ENCODE measurements at regions not wholly inside any gene's neighbourhood (a gene's known extent, or its start where the extent isn't known, plus 50 kb on each side); places are given as distances from the start of the nearest gene placed in this dataset.

DNA sequence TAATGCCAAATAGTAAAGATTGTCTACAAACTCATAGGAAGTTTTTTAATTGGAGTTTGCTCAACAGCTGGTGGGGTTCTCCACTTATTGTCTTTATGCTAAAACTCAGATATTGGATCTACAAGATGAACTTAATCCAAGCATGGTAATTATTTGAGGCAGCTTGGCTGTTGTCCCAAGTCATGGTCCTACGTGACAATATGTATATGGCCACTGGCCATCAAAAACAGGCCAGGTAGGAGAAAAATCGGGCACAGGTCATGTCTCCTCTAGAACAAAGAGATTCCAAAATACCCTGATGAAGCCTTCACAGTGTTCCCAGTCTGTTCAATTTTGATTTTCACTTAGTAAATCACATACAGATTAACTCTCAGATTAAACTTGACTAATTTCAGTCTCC lies 606.4 kb downstream of the TNS3 start:
- no peak for DNase-seq

DNA sequence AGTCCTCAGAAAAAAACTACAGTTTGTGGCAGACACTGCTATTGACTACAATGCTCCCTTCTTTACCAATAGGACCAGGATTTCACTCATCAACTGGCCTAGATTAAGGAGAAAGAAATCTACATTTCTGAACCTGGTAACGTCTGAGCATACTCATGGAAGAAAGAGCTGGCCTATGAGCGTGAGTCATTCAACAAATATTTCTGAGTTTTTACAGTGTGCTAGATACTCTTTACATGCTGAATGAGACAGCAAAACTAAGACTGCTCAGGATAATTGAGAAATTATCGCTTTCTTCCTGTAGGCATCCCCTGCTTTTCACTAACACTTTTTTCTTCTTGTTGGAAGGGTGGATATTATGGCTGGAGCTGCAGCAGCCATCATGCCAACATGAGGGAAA lies 609.7 kb downstream of the TNS3 start:
- DNase-seq, result no peak

DNA sequence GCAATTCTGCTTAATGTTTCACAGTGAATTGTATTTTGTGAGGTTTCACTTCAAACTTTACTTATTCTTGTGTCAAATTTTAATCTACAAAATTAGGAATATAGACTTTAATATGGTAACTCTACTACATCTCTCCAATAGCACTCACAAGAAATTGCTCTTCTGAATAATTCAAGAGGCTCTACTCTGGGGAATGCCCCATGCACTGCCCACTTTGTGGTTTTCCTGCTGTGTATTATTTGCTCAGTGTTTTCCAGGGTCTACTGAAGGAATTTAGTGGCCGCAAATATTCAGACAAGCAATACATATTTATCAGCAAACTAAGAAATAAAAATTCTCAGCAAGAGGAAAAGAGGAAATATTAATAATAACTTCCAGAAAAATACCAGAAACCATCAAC lies 611.4 kb downstream of the TNS3 start:
- no peak for DNase-seq

DNA sequence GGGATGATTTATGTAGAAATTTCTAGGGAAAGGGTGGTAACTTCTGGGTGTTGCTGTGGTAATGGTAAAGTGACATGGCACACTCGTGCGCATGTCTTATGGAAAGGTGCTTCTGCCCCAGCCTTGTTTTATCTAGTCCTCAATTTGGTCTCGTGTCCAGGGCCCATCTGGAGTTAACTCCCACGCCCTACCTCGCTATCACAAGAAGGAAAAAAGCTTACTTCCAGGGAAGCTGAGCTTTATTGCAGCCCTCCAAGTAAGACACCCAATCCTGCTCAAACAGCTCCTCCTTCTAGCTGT lies 611.8 kb downstream of the TNS3 start:
- DNase-seq, result no peak

DNA sequence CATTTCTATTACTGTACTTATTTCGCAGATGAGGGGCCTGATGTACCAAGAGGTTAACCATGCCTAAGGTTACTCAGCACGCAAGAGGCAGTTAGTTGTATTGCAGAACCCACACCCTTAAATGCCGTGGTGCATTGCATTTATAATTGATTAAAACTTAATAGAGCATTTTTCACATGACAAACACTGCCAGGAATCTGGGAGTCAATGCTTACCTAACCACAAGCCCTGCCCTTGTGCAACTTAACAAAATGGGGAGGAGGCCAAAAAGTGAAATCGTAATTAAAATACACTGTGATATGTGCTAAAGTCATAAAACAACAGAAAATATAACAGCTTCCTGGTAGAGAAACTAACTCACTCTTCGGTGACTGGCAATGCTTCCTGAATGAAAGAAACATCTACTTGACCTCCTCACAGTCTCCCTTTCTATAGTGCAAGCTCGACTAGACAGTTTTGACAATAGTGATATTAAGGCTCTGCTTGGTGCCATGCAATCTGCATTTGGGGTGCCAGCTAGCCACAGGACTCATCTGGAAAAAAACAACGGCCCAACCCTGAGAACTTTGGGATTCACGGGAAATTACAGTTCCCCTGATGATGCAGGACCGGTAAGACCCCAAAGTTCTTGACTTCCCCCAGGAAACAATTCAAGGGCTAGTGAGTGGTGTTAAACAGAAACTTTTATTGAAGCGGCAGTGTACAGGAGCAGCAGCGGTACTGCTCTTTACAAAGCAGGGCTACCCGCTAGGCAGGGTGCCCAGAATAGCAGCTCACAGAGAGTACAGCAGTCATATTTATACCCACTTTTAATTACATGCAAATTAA lies 612.4 kb downstream of the TNS3 start:
- no peak for DNase-seq

DNA sequence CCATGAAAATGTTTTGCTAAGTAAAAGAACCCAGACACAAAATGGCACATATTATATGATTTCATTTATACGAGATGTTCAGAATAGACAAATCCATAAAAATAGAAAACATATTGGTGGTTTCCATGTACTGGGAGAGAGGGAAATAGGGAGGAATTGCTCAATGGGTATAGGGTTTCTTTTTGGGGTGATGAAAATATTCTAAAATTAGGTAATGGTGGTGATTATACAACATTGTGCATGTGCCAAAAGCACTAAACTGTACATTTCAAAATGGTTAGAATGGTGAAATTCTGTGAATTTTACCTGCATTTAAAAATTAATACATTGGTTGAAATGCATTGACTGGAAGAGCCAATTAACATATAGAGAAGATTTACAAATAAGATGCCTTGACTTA lies 613.9 kb downstream of the TNS3 start:
- no peak for DNase-seq

DNA sequence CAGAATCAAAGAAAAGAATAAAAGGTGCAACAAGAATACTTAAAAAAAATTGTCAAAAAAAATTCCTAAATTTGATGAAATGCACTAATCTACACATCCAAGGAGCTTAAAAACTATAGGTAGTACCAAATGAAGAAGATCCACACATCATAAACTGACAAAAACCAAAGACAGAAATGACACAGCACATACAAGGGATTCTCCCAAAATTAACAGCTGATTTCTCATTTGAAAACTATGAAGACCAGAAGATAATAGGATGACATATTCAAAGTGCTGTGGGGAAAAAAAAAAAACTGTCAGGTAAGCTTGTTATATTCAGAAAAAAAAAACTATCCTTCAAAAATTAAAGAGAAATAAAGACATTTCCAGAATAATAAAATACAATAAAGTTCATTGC lies 618.2 kb downstream of the TNS3 start:
- DNase-seq, result no peak

DNA sequence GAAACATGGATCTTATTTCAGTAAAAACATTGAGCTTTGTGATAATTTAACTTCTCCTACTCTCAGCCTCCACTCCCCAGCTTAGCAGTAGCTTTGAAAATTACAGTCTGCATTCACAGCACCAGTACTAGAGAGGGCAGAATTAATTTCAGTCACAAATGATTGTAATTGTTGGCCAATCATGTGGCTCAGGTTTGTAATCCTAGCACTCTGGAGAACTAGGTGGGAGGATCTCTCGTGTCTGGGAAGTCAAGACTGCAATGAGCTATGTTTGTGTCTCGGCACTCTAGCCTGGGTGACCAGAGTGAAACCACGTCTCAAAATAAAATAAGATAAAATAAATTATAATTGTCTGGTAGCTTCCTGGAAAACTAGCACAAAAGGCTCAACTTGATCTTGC lies 620.9 kb downstream of the TNS3 start:
- DNase-seq, result no peak

DNA sequence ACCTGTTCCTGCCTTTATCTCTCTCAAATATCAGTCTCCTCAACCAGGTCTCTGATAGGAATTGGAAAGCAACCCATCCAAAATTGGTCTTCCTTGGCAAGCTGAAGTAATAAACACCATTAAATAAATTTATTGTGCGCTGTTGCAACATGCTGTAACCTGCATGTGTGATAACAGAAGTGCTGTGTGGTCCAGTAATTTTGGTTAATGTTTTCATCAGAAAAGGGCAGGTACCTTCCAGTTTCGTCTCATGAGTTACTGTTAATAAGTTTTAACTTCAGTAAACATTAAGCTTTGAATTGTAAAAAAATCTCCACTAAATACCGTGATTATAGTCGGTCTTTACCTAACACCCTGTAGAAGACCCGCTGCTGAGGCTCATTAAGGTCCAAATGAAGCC lies 624.7 kb downstream of the TNS3 start:
- no peak for DNase-seq

DNA sequence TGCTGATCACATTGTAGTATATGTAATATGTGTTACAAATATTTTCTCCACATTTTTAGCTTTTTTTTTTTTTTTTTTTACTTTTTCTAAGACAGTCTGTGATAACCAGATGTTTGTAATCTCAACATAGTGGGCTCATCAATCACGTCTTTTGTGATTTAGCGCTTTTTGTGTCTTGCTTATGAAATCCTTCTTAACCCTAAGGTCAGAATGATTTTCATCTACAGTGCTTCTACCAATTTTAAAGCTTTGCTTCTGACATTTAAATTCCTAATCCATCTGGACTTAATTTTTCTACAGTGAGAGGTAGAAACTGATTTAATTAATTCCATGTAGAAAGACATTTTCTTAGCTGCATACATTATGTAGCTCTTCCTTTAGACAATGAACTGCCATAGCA lies 626.4 kb downstream of the TNS3 start:
- no peak for DNase-seq

DNA sequence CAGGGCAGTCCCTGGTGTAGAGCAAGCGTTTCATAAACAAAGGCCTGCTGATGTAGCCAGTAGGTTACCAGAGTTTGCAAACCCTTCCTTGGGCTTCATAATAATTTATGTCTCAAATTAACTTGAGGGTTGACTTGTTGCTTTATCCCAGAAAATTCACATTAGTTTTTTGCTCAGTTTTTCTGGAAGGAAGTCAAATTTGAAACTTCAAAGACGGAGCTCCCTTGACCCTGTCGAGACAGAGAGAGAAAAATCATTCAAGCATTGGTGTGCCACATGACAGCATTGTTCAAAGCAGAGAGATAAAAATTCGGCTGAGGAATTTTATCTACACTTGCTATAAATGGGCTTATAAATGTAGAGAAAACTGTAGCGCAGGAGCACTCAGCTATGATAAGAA lies 627.7 kb downstream of the TNS3 start:
- DNase-seq, result no peak

DNA sequence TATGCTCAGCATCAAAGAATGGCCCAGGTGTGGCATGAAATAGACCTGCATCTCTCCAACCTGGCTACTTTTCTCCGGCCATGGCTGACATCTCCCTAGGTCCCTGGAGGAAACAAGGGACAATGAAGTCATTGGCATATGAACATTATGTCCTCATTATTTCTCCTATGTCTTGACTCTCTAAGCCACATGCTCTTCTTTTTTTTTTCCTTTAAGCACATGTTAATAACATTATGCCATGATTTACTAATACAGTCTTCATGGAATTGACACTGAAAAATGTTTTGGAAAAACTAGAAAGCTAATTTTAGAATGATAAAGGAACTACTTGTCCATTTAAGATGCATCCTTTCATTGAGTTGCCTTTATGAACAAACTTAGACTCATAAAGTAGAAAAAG lies 628.9 kb downstream of the TNS3 start:
- no peak for DNase-seq

DNA sequence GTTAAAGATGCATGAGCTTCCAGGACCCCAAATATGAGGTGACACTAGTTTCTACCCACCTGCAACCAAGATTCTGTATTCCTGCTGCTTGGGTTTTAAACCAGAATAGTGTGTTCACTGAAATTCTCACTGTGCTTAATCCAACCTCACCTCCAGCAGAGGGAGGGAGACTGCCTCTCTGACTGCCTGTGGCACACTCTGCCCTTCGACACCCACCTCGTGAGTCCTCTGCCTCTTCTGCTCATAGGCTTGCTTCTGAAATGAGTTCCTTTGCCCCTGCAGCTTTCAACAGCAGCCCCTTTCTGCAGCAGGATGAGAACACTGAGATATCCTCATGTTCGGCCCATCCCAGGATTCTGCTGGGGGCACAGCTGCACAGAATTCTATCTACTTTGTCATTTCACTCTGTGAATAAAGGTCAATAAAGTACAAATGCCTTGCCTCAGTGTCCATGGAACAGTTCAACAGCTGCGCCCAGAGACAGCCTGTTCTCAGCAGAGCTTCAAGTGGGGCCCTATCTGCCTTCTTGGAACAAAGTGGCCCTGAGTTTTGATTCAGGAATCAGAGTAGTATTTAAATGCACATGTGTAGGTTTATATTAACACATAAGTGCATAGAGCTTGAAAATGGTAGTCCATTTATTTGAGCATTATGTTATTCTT lies 632.5 kb downstream of the TNS3 start:
- no peak for DNase-seq

DNA sequence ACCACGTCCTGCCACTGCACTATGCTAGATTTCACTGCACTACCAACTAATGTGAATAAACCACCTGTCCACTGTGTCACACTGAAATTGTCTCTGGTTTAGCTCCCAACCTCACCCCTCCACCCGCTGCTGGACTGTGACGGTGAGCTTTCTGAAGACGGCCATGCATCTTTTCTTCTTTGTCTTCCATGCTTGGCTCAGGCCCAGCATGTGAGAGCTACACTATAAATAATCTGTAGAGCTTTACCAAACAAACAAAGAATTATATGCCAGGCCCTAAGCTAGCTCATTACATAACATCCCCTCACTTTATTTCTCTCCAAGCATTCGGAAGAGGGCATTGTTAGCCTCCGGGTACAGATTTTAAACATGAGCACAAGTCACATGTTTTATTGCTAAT lies 633.2 kb downstream of the TNS3 start:
- DNase-seq, result no peak

DNA sequence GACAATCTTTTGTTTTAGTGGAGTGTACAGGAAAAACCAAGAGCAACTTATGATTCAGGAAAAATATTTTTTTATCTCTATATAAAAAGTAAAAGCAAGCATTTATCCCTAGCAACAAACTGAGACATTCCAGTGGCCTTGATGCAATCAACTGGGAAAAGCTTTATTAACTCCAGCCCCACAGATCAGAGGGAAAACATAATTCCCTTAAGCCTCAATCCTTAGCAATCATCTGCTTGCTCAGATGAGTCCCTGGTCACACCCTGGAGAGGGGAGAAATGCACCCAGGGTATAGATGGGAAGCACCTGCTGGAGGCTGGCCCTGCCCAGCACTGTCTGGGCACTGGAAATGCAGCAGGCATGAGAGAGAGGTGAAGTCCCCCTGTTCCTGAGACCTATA lies 636.6 kb downstream of the TNS3 start:
- no peak for DNase-seq

DNA sequence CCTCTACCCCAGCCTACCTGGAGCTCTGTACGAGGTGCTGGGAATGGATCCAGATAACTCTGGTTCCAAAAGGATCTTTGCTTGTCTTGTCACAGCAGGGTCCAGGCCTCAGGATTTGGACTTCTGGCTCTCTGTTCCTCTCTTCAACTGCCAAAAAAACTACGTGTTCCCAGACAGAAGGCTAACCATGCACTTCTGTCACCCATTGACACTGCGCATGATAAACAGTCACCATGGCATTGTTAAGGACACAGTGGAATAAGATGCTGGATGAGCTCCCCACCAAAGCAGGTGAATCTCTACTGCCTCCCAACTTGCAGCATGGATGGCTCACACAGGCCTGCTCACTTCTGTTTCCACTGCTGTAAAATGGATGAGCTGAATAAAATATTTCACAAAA lies 637.9 kb downstream of the TNS3 start:
- no peak for DNase-seq

DNA sequence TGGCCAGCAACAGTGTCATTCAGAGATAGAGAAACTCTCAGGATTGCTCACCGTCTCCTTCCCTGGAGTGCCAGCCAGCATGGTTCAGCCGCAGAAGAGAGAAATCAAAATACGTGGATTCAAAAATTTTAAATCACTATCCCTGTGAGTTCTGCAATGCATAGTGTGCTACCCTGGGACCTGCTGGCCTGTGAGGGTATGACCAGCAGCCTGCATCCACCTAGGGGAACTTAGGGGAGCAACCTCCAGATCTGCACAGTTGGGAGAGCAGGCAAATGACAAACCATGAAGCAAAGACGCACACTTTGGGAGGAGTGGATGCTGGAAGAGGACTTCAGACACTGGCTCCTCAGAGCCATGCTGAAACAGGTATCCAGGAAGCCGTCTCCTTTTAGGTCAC lies 639.3 kb downstream of the TNS3 start:
- no peak for DNase-seq

DNA sequence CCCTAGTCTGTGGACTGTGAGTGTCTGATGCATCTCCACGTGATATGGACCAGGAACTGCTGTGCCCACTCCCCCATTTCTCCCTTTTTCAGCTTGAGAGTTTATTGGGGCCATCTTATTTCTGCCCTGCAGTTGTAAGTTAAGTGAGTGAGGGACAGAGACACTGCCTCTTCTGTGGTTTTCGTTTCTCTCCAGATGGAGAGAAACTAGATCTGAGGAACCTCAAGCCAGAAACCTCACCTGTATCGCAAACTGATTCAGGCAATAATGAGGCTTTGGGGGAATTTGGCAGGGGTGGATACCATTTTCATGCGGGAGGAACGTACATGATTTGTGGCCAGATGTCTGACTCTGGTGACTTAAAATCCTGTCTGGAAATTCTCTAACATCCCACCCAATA lies 641.7 kb downstream of the TNS3 start:
- DNase-seq, result no peak

DNA sequence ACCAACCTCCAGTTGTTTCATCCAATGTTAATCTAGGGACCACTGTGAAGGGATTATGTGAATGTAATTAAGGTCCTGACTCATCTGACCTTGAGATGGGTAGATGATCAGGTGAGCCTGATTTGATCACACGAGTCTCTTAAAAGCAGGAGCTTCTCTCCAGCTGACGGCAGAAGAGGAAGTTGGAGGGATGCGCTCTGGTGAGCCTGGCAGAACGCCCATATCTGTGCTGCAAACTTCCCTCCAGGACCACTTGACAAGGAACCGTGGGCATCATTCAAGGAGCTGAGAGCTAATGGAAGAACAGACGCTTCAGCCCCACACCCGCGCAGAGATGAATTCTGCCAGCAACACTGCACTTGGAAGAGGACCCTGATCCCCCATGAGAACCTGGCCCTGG lies 642.4 kb downstream of the TNS3 start:
- DNase-seq, result no peak

DNA sequence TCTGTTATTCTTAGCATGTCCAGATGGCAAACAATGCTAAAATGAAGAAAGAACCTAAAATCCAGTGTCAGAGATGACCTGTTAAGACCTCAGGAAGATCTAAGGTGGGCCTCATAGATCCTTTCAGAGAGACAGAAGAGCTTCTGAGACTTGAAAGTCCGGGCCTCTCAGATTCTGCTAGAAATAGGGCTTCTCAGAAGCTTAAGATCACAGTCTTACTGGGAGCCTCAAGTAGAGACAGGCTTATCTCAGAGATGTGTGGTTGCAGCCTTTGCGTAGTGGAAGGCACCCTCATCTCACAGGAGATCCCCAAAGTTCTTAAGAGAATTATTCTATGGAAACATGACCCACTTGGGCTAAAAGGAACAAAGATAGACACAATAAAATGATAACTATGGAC lies 642.8 kb downstream of the TNS3 start:
- DNase-seq, result no peak

DNA sequence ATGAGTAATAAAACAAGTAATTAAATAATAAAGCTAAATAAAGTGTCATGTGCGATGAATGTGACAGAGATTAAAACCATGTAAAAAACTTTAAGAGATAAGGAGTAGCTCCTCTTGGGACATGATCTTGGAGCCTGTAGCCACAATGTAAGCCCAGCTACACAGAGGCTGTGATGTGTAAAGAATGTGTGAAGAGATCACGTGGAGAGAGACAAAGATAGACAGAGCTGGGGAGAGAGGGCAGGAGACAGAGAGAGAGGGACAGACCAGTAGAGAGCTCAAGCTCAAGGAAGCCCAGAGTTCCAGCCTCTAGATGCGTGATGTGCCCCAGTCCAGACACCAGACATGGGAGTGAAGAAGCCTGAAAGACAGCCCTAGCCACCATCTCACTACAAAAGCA lies 644.1 kb downstream of the TNS3 start:
- no peak for DNase-seq

DNA sequence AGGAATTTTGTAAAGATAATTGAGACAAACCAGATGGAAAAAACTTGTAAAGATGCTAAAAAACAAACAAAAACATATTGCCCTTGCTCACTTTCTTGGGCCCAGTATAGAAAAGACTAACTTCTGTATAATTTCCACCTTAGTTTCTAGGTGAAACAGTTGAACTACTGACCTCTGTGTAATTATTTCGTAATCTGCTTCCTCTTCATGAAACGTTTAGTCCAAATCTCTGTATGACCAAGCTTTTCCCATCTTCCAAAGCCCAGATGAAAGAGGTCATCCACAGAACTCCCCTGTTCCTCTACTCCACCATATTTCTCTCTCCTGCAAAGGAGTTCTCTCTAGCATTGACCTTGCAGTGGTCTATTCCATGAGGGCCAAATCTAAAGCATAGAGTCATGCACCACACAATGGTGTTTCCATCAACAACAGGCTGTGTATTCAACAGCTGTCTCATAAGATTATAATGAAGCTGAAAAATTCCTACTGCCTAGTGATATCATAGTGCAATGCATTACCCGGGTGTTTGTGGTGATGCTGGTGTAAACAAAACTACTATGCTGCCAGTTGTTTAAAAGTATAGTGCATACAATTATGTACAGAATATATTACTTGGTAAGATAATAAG lies 647.6 kb downstream of the TNS3 start:
- no peak for DNase-seq

DNA sequence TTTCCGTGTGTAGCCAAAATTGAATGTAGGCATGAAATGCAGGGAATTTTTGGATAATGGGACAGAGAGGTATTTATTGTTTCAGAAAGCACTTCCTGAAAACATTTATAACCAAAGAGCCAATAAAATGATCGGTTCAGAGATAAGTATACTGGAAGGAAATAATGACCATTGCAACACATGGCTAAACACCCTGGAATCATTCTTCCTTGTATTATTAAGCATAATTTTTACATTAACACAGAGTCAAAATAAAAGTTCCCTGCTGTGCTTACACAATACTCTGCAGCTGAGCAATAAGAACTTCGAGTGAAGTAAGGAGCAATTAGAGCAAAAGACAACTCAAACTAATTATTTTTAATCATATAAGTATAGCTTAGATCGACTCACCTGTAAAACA lies 648.3 kb downstream of the TNS3 start:
- no peak for DNase-seq

DNA sequence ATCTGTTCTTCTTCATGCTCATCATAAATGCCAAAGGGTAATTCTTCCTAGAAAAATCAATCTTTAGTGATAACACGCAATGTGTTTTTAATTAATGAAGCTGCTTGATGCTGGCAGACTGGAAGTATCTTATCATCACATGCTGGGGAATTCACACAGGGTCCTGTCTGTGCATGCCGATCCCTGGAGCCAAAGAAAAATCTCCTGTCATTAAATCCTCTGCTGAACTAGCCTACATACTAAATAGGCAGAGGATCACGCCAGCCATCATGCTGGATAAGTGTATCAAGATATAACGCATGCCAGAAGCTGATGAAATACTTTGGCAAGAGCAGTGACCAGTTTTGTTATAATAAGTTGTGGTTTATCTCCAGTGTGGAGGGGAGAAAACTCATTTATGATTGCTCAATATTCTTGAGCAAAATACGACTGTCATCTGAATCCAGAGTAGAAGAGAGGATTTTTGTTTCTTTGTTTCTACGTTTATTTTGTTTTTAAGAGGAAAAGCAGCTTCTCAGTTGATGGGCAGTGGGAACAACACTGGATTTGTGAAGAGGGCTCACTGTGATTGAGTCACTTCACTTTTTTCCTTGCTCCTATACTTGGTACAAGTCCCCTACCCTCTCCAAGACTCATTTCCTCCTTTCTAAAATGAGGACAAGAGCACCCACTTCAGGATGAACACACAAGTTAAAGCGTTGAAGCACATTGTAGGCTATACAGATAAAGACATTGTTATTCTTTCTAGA lies 649.1 kb downstream of the TNS3 start:
- no peak for DNase-seq
